T-helper 17 cell (primary cell): ENCODE measurements at regions not wholly inside any gene's neighbourhood (a gene's known extent, or its start where the extent isn't known, plus 50 kb on each side); places are given as distances from the start of the nearest gene placed in this dataset.

ENCODE experiments used
- ATAC-seq: fragments of 150-1000 bp; cut with Tn5 transposase; 2 replicates; pipeline ENCODE4 v1.10.0; 2021; ENCODE audit warnings: mild to moderate bottlenecking, moderate library complexity
- DNase-seq, 3 donors: peaks; one replicate each; pipeline versions ENCODE4 v3.0.0 to v3.0.0-alpha.2; 2020 to 2021
- H3K9me3 ChIP-seq: one replicate; pipeline ENCODE4 v1.7.0; 2013; ENCODE audit warnings: low read length, mild to moderate bottlenecking; ENCODE audit not compliant: control insufficient read depth, poor library complexity, severe bottlenecking
- H3K27ac Mint-ChIP-seq: one replicate; pipeline ENCODE4 v1.8.0; 2022; ENCODE audit warnings: mild to moderate bottlenecking, moderate library complexity, mixed read lengths
- H3K27me3 Mint-ChIP-seq: one replicate; pipeline ENCODE4 v1.8.0; 2022; ENCODE audit warnings: mixed read lengths
- H3K36me3 Mint-ChIP-seq: one replicate; pipeline ENCODE4 v1.8.0; 2022; ENCODE audit warnings: low read depth, mixed read lengths
- H3K4me1 Mint-ChIP-seq: one replicate; pipeline ENCODE4 v1.8.0; 2022; ENCODE audit warnings: mild to moderate bottlenecking, mixed read lengths
- H3K4me3 Mint-ChIP-seq: one replicate; pipeline ENCODE4 v1.8.0; 2022; ENCODE audit warnings: mild to moderate bottlenecking, moderate library complexity, mixed read lengths

GRCh38 chr2:173539615-173540014, 184.9 kb downstream of the CDCA7 start:
- no peaks in the 10 kb centered on the region for H3K9me3 ChIP-seq
- ATAC-seq (no peak), DNase-seq (no peak)
- H3K4me3 Mint-ChIP-seq, result no peak overlapping the region
- H3K27ac Mint-ChIP-seq, result no peak overlapping the region
- peaks cover 21% of the 10 kb centered on the region for H3K27me3 Mint-ChIP-seq
- peaks cover 5% of the 10 kb centered on the region for H3K4me1 Mint-ChIP-seq
- no peaks in the 10 kb centered on the region for H3K36me3 Mint-ChIP-seq

GRCh38 chr2:173544641-173545363, 190.1 kb downstream of the CDCA7 start:
- ATAC-seq (no peak), DNase-seq (no peak)
- H3K27ac Mint-ChIP-seq, result no peak overlapping the region
- no peaks in the 10 kb centered on the region for H3K36me3 Mint-ChIP-seq
- H3K27me3 Mint-ChIP-seq, result peaks cover 31% of the 10 kb centered on the region
- H3K4me1 Mint-ChIP-seq, result peaks cover 2% of the 10 kb centered on the region
- H3K4me3 Mint-ChIP-seq, result no peak overlapping the region
- no peaks in the 10 kb centered on the region for H3K9me3 ChIP-seq

GRCh38 chr2:173545364-173545763, 190.7 kb downstream of the CDCA7 start:
- no peaks in the 10 kb centered on the region for H3K36me3 Mint-ChIP-seq
- no peak for DNase-seq
- no peak for ATAC-seq
- no peak overlapping the region for H3K27ac Mint-ChIP-seq
- H3K9me3 ChIP-seq, result no peaks in the 10 kb centered on the region
- H3K27me3 Mint-ChIP-seq, result peaks cover 31% of the 10 kb centered on the region
- H3K4me3 Mint-ChIP-seq, result no peak overlapping the region
- H3K4me1 Mint-ChIP-seq, result peaks cover 2% of the 10 kb centered on the region

- H3K9me3 ChIP-seq, result no peaks in the 10 kb centered on the region
- H3K4me3 Mint-ChIP-seq, result no peak overlapping the region
- peaks cover 46% of the 10 kb centered on the region for H3K27me3 Mint-ChIP-seq
- ATAC-seq (no peak), DNase-seq (no peak)
- H3K36me3 Mint-ChIP-seq, result no peaks in the 10 kb centered on the region
- peaks cover 2% of the 10 kb centered on the region for H3K4me1 Mint-ChIP-seq
- no peak overlapping the region for H3K27ac Mint-ChIP-seq
These were observed 192.8 kb downstream of the CDCA7 start for GRCh38 chr2:173547499-173547898.

DNA sequence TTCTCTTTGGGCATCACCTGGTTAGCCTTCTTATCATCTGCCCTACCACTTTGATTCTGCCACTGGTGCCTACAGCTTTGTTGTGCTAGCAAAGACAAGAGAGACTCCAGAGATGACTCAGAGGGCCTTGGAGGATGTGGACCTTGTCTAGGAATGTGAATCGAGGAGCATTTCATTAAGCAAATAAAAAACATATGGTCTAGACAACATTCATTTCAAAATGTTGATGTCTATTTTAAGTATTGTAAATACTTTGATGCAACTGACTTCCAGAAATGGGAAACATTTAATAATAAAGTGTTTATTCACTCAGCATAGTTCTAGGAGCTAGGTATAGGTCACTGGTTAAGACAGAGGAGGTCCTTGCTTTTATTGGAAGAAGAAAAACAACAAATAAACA, 195.5 kb downstream of the CDCA7 start:
- DNase-seq (no peak), ATAC-seq (no peak)
- H3K36me3 Mint-ChIP-seq, result no peaks in the 10 kb centered on the region
- H3K4me3 Mint-ChIP-seq, result no peak overlapping the region
- H3K27ac Mint-ChIP-seq, result no peak overlapping the region
- no peaks in the 10 kb centered on the region for H3K9me3 ChIP-seq
- H3K4me1 Mint-ChIP-seq, result no peaks in the 10 kb centered on the region
- peaks cover 47% of the 10 kb centered on the region for H3K27me3 Mint-ChIP-seq

DNA sequence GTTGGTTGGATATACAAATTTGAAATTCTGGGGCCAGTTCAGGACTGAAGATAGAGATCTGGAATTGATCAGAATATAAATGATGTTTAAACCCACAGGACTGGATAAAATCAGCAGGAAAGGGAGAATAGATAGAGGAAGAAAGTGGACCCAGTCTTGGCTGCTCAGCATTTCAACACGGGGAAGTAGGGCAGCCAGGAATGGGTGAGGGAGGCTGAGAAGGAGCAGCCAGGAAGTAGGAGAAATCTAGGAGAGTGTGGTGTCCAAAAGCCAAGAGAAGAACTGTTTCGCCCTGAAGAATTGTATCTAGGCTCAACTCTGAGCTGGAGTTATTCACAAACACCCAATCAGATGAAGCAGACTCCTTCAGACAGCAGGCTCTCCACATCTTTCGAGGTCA, 197.9 kb downstream of the CDCA7 start:
- Mint-ChIP-seq H3K4me3 (no peak overlapping the region), H3K27me3 (peaks cover 55% of the 10 kb centered on the region), H3K27ac (no peak overlapping the region), H3K36me3 (no peaks in the 10 kb centered on the region), H3K4me1 (no peaks in the 10 kb centered on the region)
- DNase-seq (no peak), ATAC-seq (no peak)
- H3K9me3 ChIP-seq, result no peaks in the 10 kb centered on the region

DNA sequence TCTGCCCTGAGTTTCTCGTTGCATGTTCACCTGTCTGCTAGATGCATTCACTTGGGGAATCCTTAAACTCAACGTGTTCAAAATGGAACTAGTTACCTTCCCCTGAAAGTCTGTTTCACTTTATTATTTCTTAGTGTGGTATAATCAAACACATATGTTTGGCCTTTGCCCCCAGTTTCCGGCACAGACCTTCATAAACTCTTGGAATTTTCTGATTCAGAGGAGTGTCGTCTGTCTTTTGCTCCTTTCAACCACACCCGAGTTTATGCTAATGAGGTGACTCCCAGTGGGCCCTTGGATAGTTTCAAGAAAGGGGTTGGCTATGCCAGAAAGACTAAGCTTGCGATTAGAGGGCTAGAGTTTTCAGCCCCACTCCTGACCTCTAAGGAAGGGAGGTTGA, 198.9 kb downstream of the CDCA7 start:
- Mint-ChIP-seq H3K4me3 (no peak overlapping the region), H3K27me3 (peaks cover 54% of the 10 kb centered on the region), H3K36me3 (no peaks in the 10 kb centered on the region), H3K4me1 (no peaks in the 10 kb centered on the region), H3K27ac (no peak overlapping the region)
- no peaks in the 10 kb centered on the region for H3K9me3 ChIP-seq
- ATAC-seq, result no peak
- DNase-seq, result no peak

- Mint-ChIP-seq H3K4me1 (no peaks in the 10 kb centered on the region), H3K27ac (no peak overlapping the region), H3K4me3 (no peak overlapping the region), H3K27me3 (peaks cover 44% of the 10 kb centered on the region), H3K36me3 (no peaks in the 10 kb centered on the region)
- DNase-seq (no peak), ATAC-seq (no peak)
- no peaks in the 10 kb centered on the region for H3K9me3 ChIP-seq
These were observed 201.2 kb downstream of the CDCA7 start for GRCh38 chr2:173555833-173556232.

- no peak for DNase-seq
- ATAC-seq, result no peak
- Mint-ChIP-seq H3K27me3 (peaks cover 45% of the 10 kb centered on the region), H3K27ac (no peak overlapping the region), H3K36me3 (no peaks in the 10 kb centered on the region), H3K4me3 (no peak overlapping the region), H3K4me1 (no peaks in the 10 kb centered on the region)
- no peaks in the 10 kb centered on the region for H3K9me3 ChIP-seq
These were observed 202.1 kb downstream of the CDCA7 start for GRCh38 chr2:173556816-173557215.

DNA sequence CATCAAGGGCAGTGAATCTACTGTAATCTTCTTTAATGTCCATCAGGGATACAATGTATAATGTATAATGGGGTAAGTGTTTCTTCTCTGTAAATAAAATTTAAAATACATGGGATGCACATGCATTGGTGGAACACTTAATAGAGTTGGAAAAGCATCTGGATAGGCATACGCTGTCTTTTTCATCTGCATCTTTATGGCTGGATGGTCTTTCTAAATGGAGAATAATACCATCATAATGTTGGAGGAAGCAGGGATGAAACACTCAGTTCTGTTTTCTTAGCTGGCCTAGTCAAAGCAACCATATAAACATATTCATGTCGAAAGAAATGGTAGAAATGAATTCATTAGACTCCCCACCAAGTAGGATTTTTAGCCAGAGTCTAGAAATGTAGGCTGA, 202.8 kb downstream of the CDCA7 start:
- ATAC-seq, result no peak
- Mint-ChIP-seq H3K4me3 (no peak overlapping the region), H3K27me3 (peaks cover 39% of the 10 kb centered on the region), H3K27ac (no peak overlapping the region), H3K4me1 (no peaks in the 10 kb centered on the region), H3K36me3 (no peaks in the 10 kb centered on the region)
- no peak for DNase-seq
- no peaks in the 10 kb centered on the region for H3K9me3 ChIP-seq

DNA sequence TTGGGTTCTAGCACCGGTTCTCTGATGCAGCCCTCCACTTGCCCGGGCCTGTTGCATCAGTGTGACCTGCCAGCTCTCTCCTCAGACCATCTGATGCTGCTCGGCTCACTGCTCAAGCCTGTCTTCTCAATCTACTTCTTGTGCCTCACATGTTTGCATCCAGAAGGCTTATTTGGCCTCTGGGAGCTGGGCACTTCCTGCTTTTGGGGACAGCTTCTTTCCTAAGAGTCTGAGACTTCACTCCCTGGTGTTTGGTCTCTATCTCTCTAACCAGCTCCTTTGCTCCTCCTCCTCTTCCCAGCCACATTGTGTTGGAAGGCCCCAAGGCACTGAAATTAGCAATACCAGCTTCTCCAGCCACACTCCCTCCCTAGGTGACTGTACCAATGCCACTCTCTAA, 212.8 kb downstream of the CDCA7 start:
- peaks cover 4% of the 10 kb centered on the region for H3K4me1 Mint-ChIP-seq
- no peaks in the 10 kb centered on the region for H3K9me3 ChIP-seq
- no peak overlapping the region for H3K27ac Mint-ChIP-seq
- no peak for ATAC-seq
- no peak overlapping the region for H3K4me3 Mint-ChIP-seq
- H3K36me3 Mint-ChIP-seq, result peaks cover 2% of the 10 kb centered on the region
- no peak for DNase-seq
- peaks cover 38% of the 10 kb centered on the region for H3K27me3 Mint-ChIP-seq

DNA sequence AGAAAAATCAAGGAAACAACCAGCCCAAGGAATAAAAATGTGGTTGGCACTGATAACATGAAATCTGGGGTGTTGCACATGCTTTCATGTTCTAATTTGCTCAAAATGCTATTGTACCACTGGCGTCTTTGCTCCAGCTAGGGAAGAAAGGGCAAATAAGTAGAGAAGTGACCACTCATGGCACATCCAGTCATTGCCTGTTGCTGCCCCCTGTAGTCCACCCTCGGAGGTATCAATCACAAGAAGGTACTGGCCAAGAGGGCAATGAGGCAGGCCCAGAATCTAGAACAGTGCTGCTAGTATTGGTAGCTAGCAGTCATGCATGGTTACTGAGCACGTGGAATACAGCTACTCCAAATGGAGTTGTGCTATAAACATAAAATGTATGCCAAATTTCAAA, 213.4 kb downstream of the CDCA7 start:
- no peaks in the 10 kb centered on the region for H3K9me3 ChIP-seq
- DNase-seq, result no peak
- Mint-ChIP-seq H3K27ac (no peak overlapping the region), H3K4me3 (no peak overlapping the region), H3K4me1 (peaks cover 4% of the 10 kb centered on the region), H3K36me3 (no peaks in the 10 kb centered on the region), H3K27me3 (peaks cover 33% of the 10 kb centered on the region)
- ATAC-seq, result no peak

DNA sequence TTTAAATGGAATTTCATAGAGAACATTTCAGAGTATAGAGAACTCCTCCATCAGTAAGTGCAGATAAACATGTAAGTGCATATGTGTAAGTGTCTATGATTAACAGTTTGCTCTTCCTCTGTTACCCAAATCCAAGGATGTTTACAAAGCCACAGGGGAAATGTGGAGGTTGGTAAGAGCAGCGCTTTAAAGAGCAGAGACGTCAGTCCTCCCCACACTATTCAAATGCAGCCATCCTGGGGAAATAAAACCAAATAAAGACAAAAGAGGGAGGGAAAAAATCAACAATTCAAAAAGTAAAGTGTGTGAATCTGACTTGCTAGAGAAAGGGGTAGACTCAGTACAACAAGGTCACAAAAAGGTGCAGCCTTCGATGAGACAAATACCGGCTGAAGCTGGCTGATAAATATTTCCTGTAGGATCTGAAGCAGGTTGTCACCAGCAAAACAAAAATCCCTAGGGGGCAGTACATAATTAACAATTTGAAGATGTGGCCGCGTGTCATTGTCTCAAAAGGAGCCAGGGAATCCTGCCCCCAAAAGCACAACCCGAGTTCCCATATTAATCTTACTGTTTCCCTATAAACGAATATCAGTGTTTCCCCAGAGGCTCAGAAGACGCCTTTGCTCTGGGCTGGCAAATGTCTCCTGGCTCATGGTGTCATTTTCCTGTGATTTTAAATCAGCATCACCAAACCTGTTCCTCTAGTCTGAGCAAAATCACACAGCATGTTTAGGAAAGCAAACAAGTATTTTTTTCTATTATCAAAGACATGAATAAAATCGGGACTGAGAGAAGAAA, 216.5 kb downstream of the CDCA7 start:
- no peak overlapping the region for H3K4me3 Mint-ChIP-seq
- H3K9me3 ChIP-seq, result peaks cover 3% of the 10 kb centered on the region
- ATAC-seq, result no peak
- no peak for DNase-seq
- H3K27ac Mint-ChIP-seq, result no peak overlapping the region
- peaks cover 32% of the 10 kb centered on the region for H3K27me3 Mint-ChIP-seq
- no peaks in the 10 kb centered on the region for H3K36me3 Mint-ChIP-seq
- peaks cover 4% of the 10 kb centered on the region for H3K4me1 Mint-ChIP-seq
